ENCODE measurements at regions not wholly inside any gene's neighbourhood (a gene's known extent, or its start where the extent isn't known, plus 50 kb on each side); places are given as distances from the start of the nearest gene placed in this dataset.

DNA sequence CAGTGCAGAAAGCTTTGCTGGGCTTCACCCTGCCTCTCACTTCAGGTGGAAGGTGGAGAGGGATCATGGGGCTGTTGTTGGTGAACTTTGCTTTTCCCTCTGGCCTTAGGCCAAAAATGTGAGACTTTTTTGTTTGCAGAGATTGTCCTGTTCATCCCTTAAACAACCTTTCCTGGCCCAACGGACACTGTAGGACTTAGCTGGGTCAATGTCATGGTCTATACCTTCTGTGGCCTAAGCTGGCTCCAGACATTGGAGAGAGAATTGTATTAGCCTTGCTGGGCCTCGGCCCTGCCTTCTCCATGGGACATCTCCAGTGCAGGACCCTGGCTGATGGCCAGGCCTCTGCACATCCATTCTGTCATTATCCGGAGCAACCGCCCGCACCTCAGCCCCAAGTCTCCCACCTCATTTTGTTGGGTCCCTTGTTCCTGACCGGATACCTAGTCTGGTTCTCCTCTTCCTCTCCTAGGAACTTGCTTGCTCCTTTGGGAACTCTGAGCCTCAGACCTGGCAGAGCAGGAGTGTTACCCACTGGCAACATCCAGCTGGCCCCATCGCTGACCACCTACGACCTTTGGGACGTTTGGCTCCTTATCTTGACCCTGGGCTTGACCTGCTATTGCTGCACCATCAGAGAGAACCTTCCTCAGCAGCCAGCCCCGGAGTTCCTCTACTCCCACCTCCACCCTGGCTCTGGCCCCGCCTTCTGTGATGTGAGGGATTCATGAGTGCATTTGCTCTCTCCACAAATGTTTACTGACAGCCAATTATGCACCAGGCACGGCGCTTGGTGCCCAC, 128.2 kb downstream of the BANF2 start:
- TF ChIP-seq, protein P1, sequence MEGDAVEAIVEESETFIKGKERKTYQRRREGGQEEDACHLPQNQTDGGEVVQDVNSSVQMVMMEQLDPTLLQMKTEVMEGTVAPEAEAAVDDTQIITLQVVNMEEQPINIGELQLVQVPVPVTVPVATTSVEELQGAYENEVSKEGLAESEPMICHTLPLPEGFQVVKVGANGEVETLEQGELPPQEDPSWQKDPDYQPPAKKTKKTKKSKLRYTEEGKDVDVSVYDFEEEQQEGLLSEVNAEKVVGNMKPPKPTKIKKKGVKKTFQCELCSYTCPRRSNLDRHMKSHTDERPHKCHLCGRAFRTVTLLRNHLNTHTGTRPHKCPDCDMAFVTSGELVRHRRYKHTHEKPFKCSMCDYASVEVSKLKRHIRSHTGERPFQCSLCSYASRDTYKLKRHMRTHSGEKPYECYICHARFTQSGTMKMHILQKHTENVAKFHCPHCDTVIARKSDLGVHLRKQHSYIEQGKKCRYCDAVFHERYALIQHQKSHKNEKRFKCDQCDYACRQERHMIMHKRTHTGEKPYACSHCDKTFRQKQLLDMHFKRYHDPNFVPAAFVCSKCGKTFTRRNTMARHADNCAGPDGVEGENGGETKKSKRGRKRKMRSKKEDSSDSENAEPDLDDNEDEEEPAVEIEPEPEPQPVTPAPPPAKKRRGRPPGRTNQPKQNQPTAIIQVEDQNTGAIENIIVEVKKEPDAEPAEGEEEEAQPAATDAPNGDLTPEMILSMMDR (IDR thresholded peaks at IDR 0.05): no peak
- TF ChIP-seq POLR2AphosphoS5 (IDR thresholded peaks at IDR 0.05) (no peak), POLR2A (IDR thresholded peaks at IDR 0.05) (no peak)
- no peak for DNase-seq (ENCODE audit: low spot score in 2 of 2)
- Histone ChIP-seq H3K36me3 (no peaks in the 10 kb centered on the region), H3K9me3 (no peaks in the 10 kb centered on the region), H3K4me3 (no peak overlapping the region), H3K4me1 (no peaks in the 10 kb centered on the region), H3K27ac (no peak overlapping the region), H3K27me3 (no peaks in the 10 kb centered on the region)
- intact Hi-C loops (cut with DNase I; ENCODE audit: low total_unique reads): no loop called here

DNA sequence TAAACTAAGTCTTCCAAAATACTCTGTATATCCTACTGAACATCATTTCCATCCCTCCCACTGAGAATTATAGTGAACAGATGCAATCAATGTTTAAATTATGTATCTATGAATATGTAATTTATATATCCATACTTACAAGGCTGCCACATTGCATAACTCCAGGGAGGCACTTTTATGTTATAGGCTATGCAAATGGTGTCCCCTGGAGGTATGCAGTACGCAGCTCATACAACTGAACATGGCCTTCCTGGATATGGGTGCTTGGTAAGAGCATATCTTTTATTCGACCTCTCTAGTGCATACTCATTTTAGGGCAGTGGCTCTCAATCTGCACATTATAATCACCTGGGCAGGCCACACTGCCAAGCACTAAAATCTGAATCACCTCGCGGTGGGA, 127.3 kb downstream of the BANF2 start:
- no peak overlapping the region for H3K4me3 ChIP-seq
- DNase-seq (ENCODE audit: low spot score in 2 of 2): no peak
- no peaks in the 10 kb centered on the region for H3K27me3 ChIP-seq
- no peaks in the 10 kb centered on the region for H3K4me1 ChIP-seq
- TF ChIP-seq, protein P1 (IDR thresholded peaks at IDR 0.05): no peak
- TF ChIP-seq POLR2AphosphoS5 (IDR thresholded peaks at IDR 0.05) (no peak), POLR2A (IDR thresholded peaks at IDR 0.05) (no peak)
- intact Hi-C loops (cut with DNase I; ENCODE audit: low total_unique reads): no loop called here
- H3K27ac ChIP-seq: no peak overlapping the region
- no peaks in the 10 kb centered on the region for H3K36me3 ChIP-seq
- H3K9me3 ChIP-seq: no peaks in the 10 kb centered on the region

DNA sequence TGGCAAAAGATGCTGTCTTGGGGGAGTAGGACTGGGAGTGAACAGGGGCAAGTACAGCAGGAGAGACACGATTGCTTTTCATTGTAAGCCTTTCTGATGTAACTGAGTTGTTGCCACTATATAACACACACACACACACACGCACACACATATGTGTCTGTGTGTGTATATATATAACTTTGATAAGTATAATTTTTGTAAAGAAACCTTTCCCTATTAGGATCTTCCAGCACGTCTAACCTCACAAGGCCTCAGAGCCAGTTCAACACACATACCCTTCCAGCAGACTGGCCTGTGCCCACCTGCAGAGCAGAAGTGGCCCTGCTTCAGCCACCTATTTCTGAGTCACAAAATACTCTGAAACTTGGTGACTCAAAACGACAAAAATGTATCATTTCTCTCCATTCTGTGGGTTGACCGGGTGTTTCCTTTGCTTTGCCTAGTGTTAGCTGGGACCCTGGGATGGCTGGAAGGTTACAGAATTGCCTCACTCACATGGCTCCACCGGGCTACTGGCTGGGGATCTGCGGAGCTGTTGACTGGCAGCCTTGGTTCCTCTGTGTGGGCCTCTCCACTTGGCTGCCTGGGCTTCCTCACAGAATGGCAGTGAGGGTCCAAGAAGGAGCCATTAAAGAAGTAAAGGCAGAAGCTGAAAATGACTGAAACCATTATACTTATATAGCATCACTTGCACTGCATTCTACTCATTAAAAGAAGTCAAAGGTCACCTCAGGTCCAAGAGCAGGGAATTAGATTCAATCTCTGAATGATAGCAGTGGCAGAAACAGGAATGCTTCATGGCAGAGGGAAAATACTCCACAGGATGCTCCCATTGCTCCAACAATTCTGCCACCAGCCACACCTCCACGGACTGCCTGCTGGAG, 126.4 kb downstream of the BANF2 start:
- H3K27ac ChIP-seq: no peak overlapping the region
- TF ChIP-seq, protein P1 (IDR thresholded peaks at IDR 0.05): no peak
- TF ChIP-seq POLR2AphosphoS5 (IDR thresholded peaks at IDR 0.05) (no peak), POLR2A (IDR thresholded peaks at IDR 0.05) (no peak)

DNA sequence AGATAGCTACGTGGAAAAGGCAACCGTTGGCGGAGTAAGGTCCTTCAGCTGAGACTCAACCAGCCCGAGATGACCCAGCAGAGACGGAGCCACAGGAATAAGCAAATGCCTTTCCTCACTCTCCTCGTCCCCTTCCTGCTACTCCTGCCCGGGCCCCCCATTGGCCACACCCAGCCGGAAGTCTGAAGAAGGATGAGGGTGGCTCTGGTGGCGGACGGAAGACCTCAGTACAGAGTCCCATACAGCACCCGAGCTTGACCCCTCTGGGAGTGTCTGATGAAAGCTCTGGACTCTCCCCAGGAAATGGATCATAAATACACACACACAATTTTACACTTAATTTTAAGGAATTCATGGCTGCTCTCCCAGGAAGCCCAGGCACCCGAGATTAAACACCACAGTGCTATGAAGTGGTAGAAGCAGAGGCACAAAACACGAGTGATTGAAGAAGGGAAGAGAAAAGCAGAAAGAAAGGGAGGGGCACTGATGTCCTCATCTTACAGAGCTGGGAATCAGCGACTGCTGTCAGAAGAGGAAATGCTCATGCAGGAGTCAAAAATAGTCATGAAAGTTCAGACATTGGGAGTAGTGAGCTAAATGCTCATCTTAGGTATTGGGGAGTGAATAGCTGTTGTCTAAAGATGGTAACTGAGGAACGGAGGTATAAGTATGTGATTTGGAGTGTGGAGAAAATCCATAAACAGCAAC, 125.6 kb downstream of the BANF2 start:
- Histone ChIP-seq H3K36me3 (no peaks in the 10 kb centered on the region), H3K4me1 (no peaks in the 10 kb centered on the region), H3K4me3 (no peak overlapping the region), H3K27me3 (no peaks in the 10 kb centered on the region), H3K9me3 (no peaks in the 10 kb centered on the region), H3K27ac (peak overlapping the region in 1 of 2 donors; percentile 49)
- no peak for TF ChIP-seq POLR2AphosphoS5 (IDR thresholded peaks at IDR 0.05)
- TF ChIP-seq, protein P1 (IDR thresholded peaks at IDR 0.05): no peak
- TF ChIP-seq POLR2A (IDR thresholded peaks at IDR 0.05): no peak
- no peak for DNase-seq (ENCODE audit: low spot score in 2 of 2)
- intact Hi-C loops (cut with DNase I; ENCODE audit: low total_unique reads): no loop called here

More for the DNA sequence above, 126.4 kb downstream of the BANF2 start:
- intact Hi-C loops (cut with DNase I; ENCODE audit: low total_unique reads): no loop called here
- no peak for DNase-seq (ENCODE audit: low spot score in 2 of 2)
- Histone ChIP-seq H3K9me3 (no peaks in the 10 kb centered on the region), H3K4me3 (no peak overlapping the region), H3K36me3 (no peaks in the 10 kb centered on the region), H3K4me1 (no peaks in the 10 kb centered on the region), H3K27me3 (no peaks in the 10 kb centered on the region)

Data from breast epithelium (tissue), 4 donors.